Stimulated activated CD8-positive, alpha-beta memory T cell treated with anti-CD3 and anti-CD28 coated beads, Interleukin-4, amount 100 ng/mL, for 24 hours (primary cell): ENCODE measurements at regions not wholly inside any gene's neighbourhood (a gene's known extent, or its start where the extent isn't known, plus 50 kb on each side); places are given as distances from the start of the nearest gene placed in this dataset.

Source experiments
- DNase-seq: peaks from one replicate; pipeline ENCODE4 v3.0.0-alpha.2; 2020; ENCODE audit warnings: low read depth

- DNase-seq = no peak
Observed at GRCh38 chr6:40937491-40937890, 101.5 kb downstream of the UNC5CL start.

- DNase-seq = no peak
Observed at GRCh38 chr6:40936818-40937251, 102.2 kb downstream of the UNC5CL start.

GRCh38 chr6:40933864-40934263 lies 105.2 kb downstream of the UNC5CL start:
- no peak for DNase-seq

GRCh38 chr6:40932953-40933352 lies 106.1 kb downstream of the UNC5CL start:
- DNase-seq = no peak

- DNase-seq = no peak
Observed at GRCh38 chr6:40932366-40932765, 106.7 kb downstream of the UNC5CL start.

GRCh38 chr6:40931931-40932330 lies 107.1 kb downstream of the UNC5CL start:
- no peak for DNase-seq

GRCh38 chr6:40930555-40930954 lies 108.5 kb downstream of the UNC5CL start:
- DNase-seq = no peak

GRCh38 chr6:40930045-40930444 lies 109.0 kb downstream of the UNC5CL start:
- DNase-seq = no peak

GRCh38 chr6:40929176-40929575 lies 109.8 kb downstream of the UNC5CL start:
- DNase-seq = no peak

GRCh38 chr6:40928763-40929162 lies 110.3 kb downstream of the UNC5CL start:
- no peak for DNase-seq

GRCh38 chr6:40928307-40928706 lies 110.7 kb downstream of the UNC5CL start:
- DNase-seq = no peak

- no peak for DNase-seq
Observed at GRCh38 chr6:40925341-40925740, 113.7 kb downstream of the UNC5CL start.

- no peak for DNase-seq
Observed at GRCh38 chr6:40924839-40925238, 114.2 kb downstream of the UNC5CL start.

- DNase-seq = no peak
Observed at GRCh38 chr6:40923880-40924279, 115.1 kb downstream of the UNC5CL start.

- DNase-seq = no peak
Observed at GRCh38 chr6:40923326-40923725, 115.7 kb downstream of the UNC5CL start.

- DNase-seq = no peak
Observed at GRCh38 chr6:40922281-40922680, 116.7 kb downstream of the UNC5CL start.

GRCh38 chr6:40918040-40918651 lies 120.9 kb downstream of the UNC5CL start:
- DNase-seq = no peak

GRCh38 chr6:40917603-40918002 lies 121.4 kb downstream of the UNC5CL start:
- DNase-seq = no peak

- DNase-seq = no peak
Observed at GRCh38 chr6:40916845-40917244, 122.2 kb downstream of the UNC5CL start.

- DNase-seq = no peak
Observed at GRCh38 chr6:40915165-40915564, 123.9 kb downstream of the UNC5CL start.

- no peak for DNase-seq
Observed at GRCh38 chr6:40914005-40914404, 125.0 kb downstream of the UNC5CL start.

- no peak for DNase-seq
Observed at GRCh38 chr6:40912158-40912946, 126.7 kb downstream of the UNC5CL start.

GRCh38 chr6:40910260-40910893 lies 128.6 kb downstream of the UNC5CL start:
- no peak for DNase-seq
